Caco-2 (cell line): ENCODE measurements at regions not wholly inside any gene's neighbourhood (a gene's known extent, or its start where the extent isn't known, plus 50 kb on each side); places are given as distances from the start of the nearest gene placed in this dataset.

Experiments used
- BruUV-seq: library from RNA; stranded (reverse); fragments of 400-500 nt; replicated peaks from 2 replicates; lab custom pipeline; 2021; lab: Mats Ljungman, UMichigan
- CTCF ChIA-PET: fragments of 300-600 bp; sonication (Branson Sonifier 250); formaldehyde crosslinking; loops from one replicate; lab custom pipeline; 2022; ENCODE audit warnings: antibody characterized with exemption; lab: Charles Lee
- POLR2A ChIA-PET: fragments of 300-600 bp; sonication (Branson Sonifier 250); formaldehyde crosslinking; loops from one replicate; lab custom pipeline; 2022; ENCODE audit warnings: antibody characterized with exemption; lab: Charles Lee
- DNase-seq, 2 experiments: peaks; one replicate each; pipeline versions ENCODE4 v3.0.0 to v3.0.0-alpha.2; 2020 to 2022
- H3K27me3 ChIP-seq: replicated peaks from 2 replicates; pipeline ENCODE4 v1.6.0; 2011; ENCODE audit warnings: low read length; ENCODE audit not compliant: control insufficient read depth, insufficient read depth
- H3K36me3 ChIP-seq: 2 replicates; pipeline ENCODE4 v1.5.1; 2011; ENCODE audit warnings: low read length; ENCODE audit not compliant: control insufficient read depth, insufficient read depth
- H3K4me1 ChIP-seq: fragments of 250-450 bp; sonication (Bioruptor Pico); 2 replicates; pipeline ENCODE4 v1.5.1; 2020; ENCODE audit warnings: mild to moderate bottlenecking
- H3K4me3 ChIP-seq: 2 replicates; pipeline ENCODE4 v1.5.1; 2011; ENCODE audit warnings: low read depth, mild to moderate bottlenecking, control low read depth, low read length
- H3K9me3 ChIP-seq: fragments of 250-450 bp; sonication (Bioruptor Pico); 2 replicates; pipeline ENCODE4 v1.5.1; 2020; ENCODE audit warnings: mild to moderate bottlenecking, moderate library complexity
- H3K27ac Mint-ChIP-seq: one replicate; pipeline ENCODE4 v1.8.0; 2022; ENCODE audit warnings: mixed read lengths; ENCODE audit not compliant: unreplicated experiment
- H3K27me3 Mint-ChIP-seq: one replicate; pipeline ENCODE4 v1.8.0; 2022; ENCODE audit warnings: mixed read lengths; ENCODE audit not compliant: insufficient read depth, unreplicated experiment
- H3K36me3 Mint-ChIP-seq: one replicate; pipeline ENCODE4 v1.8.0; 2022; ENCODE audit warnings: mild to moderate bottlenecking, mixed read lengths; ENCODE audit not compliant: insufficient read depth, unreplicated experiment
- H3K4me1 Mint-ChIP-seq: one replicate; pipeline ENCODE4 v1.8.0; 2022; ENCODE audit warnings: low read depth, mixed read lengths; ENCODE audit not compliant: unreplicated experiment
- H3K4me3 Mint-ChIP-seq: one replicate; pipeline ENCODE4 v1.8.0; 2022; ENCODE audit warnings: mild to moderate bottlenecking, moderate library complexity, mixed read lengths; ENCODE audit not compliant: unreplicated experiment
- H3K9me3 Mint-ChIP-seq: one replicate; pipeline ENCODE4 v1.8.0; 2022; ENCODE audit warnings: mixed read lengths; ENCODE audit not compliant: unreplicated experiment
- intact Hi-C: fragments of 100-400 bp; cut with micrococcal nuclease; formaldehyde crosslinking; loops from one replicate; pipeline ENCODE4 v1.10.0; 2022; ENCODE audit not compliant: unreplicated experiment
- TF ChIP-seq, protein P1 (sequence below), 2 experiments: fragments of 200-600 bp in 1 of 2; IDR thresholded peaks; 1 replicate in 1 of 2; 2 replicates in 1 of 2; pipeline versions ENCODE4 v1.5.1 to v1.8.0; 2011 to 2022; ENCODE audit warnings: antibody characterized with exemption in 1 of 2, control low read depth in 1 of 2, inconsistent platforms in 1 of 2, low read depth in 1 of 2, low read length in 1 of 2, mild to moderate bottlenecking in 1 of 2, moderate library complexity in 1 of 2; ENCODE audit not compliant: insufficient read depth in 1 of 2, severe bottlenecking in 1 of 2, unreplicated experiment in 1 of 2

DNA sequence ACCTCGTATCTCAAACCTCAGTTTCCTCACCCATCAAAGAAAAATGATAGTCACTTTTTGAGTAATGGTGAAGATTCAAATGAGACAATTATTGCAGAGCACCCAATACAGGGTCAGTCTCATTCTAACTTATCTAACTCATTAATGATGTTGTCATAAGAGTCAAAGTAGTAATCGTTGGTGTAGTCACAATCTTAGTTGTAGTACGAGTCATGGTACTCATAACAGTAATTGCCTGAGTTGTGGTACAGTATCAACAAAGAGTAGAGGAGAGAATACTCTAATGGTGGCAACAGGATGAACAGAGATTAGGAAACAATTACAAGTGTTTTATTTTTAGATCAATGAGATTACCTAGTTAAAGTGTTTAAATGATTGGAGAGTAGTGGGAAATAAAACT, 93.6 kb upstream of the TMTC2 start:
- H3K27me3 Mint-ChIP-seq, result no peaks in the 10 kb centered on the region
- no TSS peak for BruUV-seq
- no peaks in the 10 kb centered on the region for H3K27me3 ChIP-seq
- H3K36me3 ChIP-seq, result no peaks in the 10 kb centered on the region
- H3K4me1 ChIP-seq, result no peaks in the 10 kb centered on the region
- no peaks in the 10 kb centered on the region for H3K36me3 Mint-ChIP-seq
- H3K4me1 Mint-ChIP-seq, result peaks cover 7% of the 10 kb centered on the region
- POLR2A ChIA-PET, result no interaction called here
- DNase-seq, result no peak
- no peak overlapping the region for H3K27ac Mint-ChIP-seq
- CTCF ChIA-PET, result no interaction called here
- peaks cover under 1% of the 10 kb centered on the region for H3K9me3 Mint-ChIP-seq
- H3K9me3 ChIP-seq, result no peaks in the 10 kb centered on the region
- H3K4me3 Mint-ChIP-seq, result no peak overlapping the region
- TF ChIP-seq, protein P1, sequence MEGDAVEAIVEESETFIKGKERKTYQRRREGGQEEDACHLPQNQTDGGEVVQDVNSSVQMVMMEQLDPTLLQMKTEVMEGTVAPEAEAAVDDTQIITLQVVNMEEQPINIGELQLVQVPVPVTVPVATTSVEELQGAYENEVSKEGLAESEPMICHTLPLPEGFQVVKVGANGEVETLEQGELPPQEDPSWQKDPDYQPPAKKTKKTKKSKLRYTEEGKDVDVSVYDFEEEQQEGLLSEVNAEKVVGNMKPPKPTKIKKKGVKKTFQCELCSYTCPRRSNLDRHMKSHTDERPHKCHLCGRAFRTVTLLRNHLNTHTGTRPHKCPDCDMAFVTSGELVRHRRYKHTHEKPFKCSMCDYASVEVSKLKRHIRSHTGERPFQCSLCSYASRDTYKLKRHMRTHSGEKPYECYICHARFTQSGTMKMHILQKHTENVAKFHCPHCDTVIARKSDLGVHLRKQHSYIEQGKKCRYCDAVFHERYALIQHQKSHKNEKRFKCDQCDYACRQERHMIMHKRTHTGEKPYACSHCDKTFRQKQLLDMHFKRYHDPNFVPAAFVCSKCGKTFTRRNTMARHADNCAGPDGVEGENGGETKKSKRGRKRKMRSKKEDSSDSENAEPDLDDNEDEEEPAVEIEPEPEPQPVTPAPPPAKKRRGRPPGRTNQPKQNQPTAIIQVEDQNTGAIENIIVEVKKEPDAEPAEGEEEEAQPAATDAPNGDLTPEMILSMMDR (IDR thresholded peaks at IDR 0.05; ENCODE audit: insufficient read depth in 1 of 2, low read depth in 1 of 2, low read length in 1 of 2, severe bottlenecking in 1 of 2, unreplicated experiment in 1 of 2), result no peak
- intact Hi-C loops, result no loop called here
- H3K4me3 ChIP-seq, result no peak overlapping the region

GRCh38 chr12:82593901-82594396, 92.8 kb upstream of the TMTC2 start:
- Mint-ChIP-seq H3K9me3 (no peaks in the 10 kb centered on the region), H3K4me1 (peaks cover 9% of the 10 kb centered on the region), H3K27me3 (no peaks in the 10 kb centered on the region), H3K36me3 (no peaks in the 10 kb centered on the region), H3K4me3 (no peak overlapping the region), H3K27ac (no peak overlapping the region)
- POLR2A ChIA-PET, result no interaction called here
- no peaks in the 10 kb centered on the region for H3K27me3 ChIP-seq
- H3K4me3 ChIP-seq, result no peak overlapping the region
- TF ChIP-seq, protein P1 (IDR thresholded peaks at IDR 0.05; ENCODE audit: insufficient read depth in 1 of 2, low read depth in 1 of 2, low read length in 1 of 2, severe bottlenecking in 1 of 2, unreplicated experiment in 1 of 2), result no peak
- intact Hi-C loops, result no loop called here
- CTCF ChIA-PET, result no interaction called here
- no peaks in the 10 kb centered on the region for H3K9me3 ChIP-seq
- no TSS peak for BruUV-seq
- no peaks in the 10 kb centered on the region for H3K36me3 ChIP-seq
- DNase-seq, result no peak
- H3K4me1 ChIP-seq, result no peaks in the 10 kb centered on the region

DNA sequence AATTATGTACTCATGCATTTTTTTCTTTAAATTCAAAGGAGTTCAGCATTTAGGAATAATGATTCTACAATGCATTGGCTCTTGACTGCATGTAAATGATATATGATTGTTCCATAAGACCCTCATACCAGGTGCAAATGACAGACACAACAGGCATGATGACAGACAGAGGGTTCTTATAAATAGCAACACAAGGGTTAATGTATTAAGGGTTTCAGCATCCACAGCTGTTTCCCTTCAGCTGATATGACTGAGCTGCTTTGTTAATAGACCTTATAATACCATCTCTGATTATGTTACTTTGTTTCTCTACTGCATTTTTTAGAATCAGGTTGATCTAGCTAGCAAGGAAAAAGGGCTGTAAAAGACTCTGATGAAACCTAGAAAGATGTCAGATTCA, 90.8 kb upstream of the TMTC2 start:
- no peaks in the 10 kb centered on the region for H3K9me3 Mint-ChIP-seq
- H3K36me3 ChIP-seq, result no peaks in the 10 kb centered on the region
- TF ChIP-seq, protein P1 (IDR thresholded peaks at IDR 0.05; ENCODE audit: insufficient read depth in 1 of 2, low read depth in 1 of 2, low read length in 1 of 2, severe bottlenecking in 1 of 2, unreplicated experiment in 1 of 2), result no peak

More for the DNA sequence above, 90.8 kb upstream of the TMTC2 start:
- H3K4me3 ChIP-seq, result no peak overlapping the region
- ChIA-PET CTCF (no interaction called here), POLR2A (no interaction called here)
- intact Hi-C loops, result no loop called here
- no peaks in the 10 kb centered on the region for H3K27me3 ChIP-seq
- BruUV-seq, result no TSS peak
- no peaks in the 10 kb centered on the region for H3K4me1 ChIP-seq
- peaks cover 9% of the 10 kb centered on the region for H3K4me1 Mint-ChIP-seq
- DNase-seq, result no peak
- no peaks in the 10 kb centered on the region for H3K9me3 ChIP-seq
- no peak overlapping the region for H3K4me3 Mint-ChIP-seq
- H3K27me3 Mint-ChIP-seq, result no peaks in the 10 kb centered on the region
- H3K36me3 Mint-ChIP-seq, result no peaks in the 10 kb centered on the region
- H3K27ac Mint-ChIP-seq, result no peak overlapping the region
